Nephron progenitor cell (in vitro differentiated cells): ENCODE measurements at regions not wholly inside any gene's neighbourhood (a gene's known extent, or its start where the extent isn't known, plus 50 kb on each side); places are given as distances from the start of the nearest gene placed in this dataset.
A peak's percentile ranks its signal among the peaks of the same experiment; 100 is the strongest.
"Not testable (repeated sequence)": the region's sequence is repeated elsewhere in the genome, so short reads cannot be mapped to it uniquely, and the experiment has no call there.

Source experiments
- DNase-seq: peaks from one replicate; pipeline ENCODE4 v3.0.0; 2021
- H3K27ac Mint-ChIP-seq: 2 replicates; pipeline ENCODE4 v1.8.0; 2021; ENCODE audit warnings: mild to moderate bottlenecking, moderate library complexity, mixed read lengths
- H3K27me3 Mint-ChIP-seq: 2 replicates; pipeline ENCODE4 v1.8.0; 2021; ENCODE audit warnings: mild to moderate bottlenecking, low read depth, mixed read lengths; ENCODE audit not compliant: poor library complexity
- H3K36me3 Mint-ChIP-seq: 2 replicates; pipeline ENCODE4 v1.8.0; 2021; ENCODE audit warnings: low read depth, mixed read lengths
- H3K4me1 Mint-ChIP-seq: 2 replicates; pipeline ENCODE4 v1.8.0; 2021; ENCODE audit warnings: mixed read lengths
- H3K4me3 Mint-ChIP-seq: 2 replicates; pipeline ENCODE4 v1.8.0; 2021; ENCODE audit warnings: mild to moderate bottlenecking, moderate library complexity, mixed read lengths
- H3K9me3 Mint-ChIP-seq: 2 replicates; pipeline ENCODE4 v1.8.0; 2021; ENCODE audit warnings: mild to moderate bottlenecking, moderate library complexity, mixed read lengths
- TF ChIP-seq, protein P1 (sequence below): fragments of 200-600 bp; sonication (generic); IDR thresholded peaks from 2 replicates; pipeline ENCODE4 v1.5.0; 2021; ENCODE audit warnings: antibody characterized with exemption

DNA sequence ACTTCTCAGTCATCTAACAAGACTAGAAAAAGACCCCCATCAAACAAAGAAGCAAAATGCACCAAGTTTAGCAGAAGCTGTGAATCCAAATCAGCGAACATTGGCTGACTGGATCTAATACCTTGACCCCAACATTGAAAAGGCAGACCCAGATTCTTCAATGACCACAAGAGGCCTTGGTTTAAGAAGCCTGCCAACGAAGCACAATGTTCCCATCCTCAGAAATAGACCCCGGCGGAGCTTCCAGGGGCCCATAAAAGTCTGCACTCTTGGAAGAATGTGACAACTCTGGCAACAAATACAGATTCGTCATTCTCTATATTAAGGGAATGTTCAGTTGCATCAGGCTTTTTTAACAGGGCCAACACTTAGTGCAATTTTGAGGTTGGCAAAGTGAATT, 112.8 kb upstream of the BCL6 start:
- peaks cover 40% of the 10 kb centered on the region for H3K9me3 Mint-ChIP-seq
- H3K36me3 Mint-ChIP-seq, result peaks cover 19% of the 10 kb centered on the region
- H3K4me3 Mint-ChIP-seq, result no peak overlapping the region
- peaks cover 16% of the 10 kb centered on the region for H3K4me1 Mint-ChIP-seq
- H3K27me3 Mint-ChIP-seq, result peaks cover 7% of the 10 kb centered on the region
- H3K27ac Mint-ChIP-seq, result no peak overlapping the region
- no peak for DNase-seq
- TF ChIP-seq, protein P1, sequence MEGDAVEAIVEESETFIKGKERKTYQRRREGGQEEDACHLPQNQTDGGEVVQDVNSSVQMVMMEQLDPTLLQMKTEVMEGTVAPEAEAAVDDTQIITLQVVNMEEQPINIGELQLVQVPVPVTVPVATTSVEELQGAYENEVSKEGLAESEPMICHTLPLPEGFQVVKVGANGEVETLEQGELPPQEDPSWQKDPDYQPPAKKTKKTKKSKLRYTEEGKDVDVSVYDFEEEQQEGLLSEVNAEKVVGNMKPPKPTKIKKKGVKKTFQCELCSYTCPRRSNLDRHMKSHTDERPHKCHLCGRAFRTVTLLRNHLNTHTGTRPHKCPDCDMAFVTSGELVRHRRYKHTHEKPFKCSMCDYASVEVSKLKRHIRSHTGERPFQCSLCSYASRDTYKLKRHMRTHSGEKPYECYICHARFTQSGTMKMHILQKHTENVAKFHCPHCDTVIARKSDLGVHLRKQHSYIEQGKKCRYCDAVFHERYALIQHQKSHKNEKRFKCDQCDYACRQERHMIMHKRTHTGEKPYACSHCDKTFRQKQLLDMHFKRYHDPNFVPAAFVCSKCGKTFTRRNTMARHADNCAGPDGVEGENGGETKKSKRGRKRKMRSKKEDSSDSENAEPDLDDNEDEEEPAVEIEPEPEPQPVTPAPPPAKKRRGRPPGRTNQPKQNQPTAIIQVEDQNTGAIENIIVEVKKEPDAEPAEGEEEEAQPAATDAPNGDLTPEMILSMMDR, result no peak

DNA sequence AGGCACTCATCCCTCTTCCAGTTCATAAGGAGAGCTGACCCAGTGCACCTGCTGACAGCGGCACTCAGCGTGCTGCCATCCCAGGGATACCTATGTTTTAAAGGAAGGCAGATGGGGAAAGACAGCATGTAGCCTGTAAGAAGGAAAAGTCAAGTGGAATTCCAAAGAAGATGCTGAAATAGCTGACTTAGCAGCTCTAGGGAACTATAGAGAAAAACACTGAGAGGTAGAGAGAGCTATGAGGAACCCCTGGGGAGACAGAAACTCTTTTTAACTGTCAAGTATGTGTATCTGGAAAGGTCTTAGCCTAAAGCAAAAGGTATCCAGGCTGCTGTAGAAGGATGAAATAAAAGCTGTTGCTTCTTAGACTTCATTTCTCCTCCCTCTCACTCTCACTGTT, 113.4 kb upstream of the BCL6 start:
- Mint-ChIP-seq H3K27ac (no peak overlapping the region), H3K4me1 (peaks cover 16% of the 10 kb centered on the region), H3K9me3 (peaks cover 38% of the 10 kb centered on the region), H3K27me3 (peaks cover 7% of the 10 kb centered on the region), H3K4me3 (no peak overlapping the region), H3K36me3 (peaks cover 19% of the 10 kb centered on the region)
- no peak for DNase-seq
- TF ChIP-seq, protein P1, result no peak

DNA sequence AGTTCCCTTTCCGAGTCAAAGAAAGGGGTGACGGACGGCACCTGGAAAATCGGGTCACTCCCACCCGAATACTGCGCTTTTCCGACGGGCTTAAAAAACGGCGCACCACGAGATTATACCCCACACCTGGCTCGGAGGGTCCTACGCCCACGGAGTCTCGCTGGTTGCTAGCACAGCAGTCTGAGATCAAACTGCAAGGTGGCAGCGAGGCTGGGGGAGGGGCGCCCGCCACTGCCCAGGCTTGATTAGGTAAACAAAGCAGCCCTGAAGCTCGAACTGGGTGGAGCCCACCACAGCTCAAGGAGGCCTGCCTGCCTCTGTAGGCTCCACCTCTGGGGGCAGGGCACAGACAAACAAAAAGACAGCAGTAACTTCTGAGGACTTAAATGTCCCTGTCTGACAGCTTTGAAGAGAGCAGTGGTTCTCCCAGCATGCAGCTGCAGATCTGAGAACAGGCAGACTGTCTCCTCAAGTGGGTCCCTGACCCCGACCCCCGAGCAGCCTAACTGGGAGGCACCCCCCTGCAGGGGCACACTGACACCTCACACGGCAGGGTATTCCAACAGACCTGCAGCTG, 117.5 kb upstream of the BCL6 start:
- peak overlapping the region; percentile 72 for H3K27ac Mint-ChIP-seq
- H3K36me3 Mint-ChIP-seq, result peaks cover 19% of the 10 kb centered on the region
- peak; percentile 15 for DNase-seq
- H3K4me3 Mint-ChIP-seq, result peak overlapping the region; percentile 87
- H3K9me3 Mint-ChIP-seq, result peaks cover 50% of the 10 kb centered on the region
- H3K27me3 Mint-ChIP-seq, result not testable (repeated sequence)
- H3K4me1 Mint-ChIP-seq, result peaks cover 11% of the 10 kb centered on the region

DNA sequence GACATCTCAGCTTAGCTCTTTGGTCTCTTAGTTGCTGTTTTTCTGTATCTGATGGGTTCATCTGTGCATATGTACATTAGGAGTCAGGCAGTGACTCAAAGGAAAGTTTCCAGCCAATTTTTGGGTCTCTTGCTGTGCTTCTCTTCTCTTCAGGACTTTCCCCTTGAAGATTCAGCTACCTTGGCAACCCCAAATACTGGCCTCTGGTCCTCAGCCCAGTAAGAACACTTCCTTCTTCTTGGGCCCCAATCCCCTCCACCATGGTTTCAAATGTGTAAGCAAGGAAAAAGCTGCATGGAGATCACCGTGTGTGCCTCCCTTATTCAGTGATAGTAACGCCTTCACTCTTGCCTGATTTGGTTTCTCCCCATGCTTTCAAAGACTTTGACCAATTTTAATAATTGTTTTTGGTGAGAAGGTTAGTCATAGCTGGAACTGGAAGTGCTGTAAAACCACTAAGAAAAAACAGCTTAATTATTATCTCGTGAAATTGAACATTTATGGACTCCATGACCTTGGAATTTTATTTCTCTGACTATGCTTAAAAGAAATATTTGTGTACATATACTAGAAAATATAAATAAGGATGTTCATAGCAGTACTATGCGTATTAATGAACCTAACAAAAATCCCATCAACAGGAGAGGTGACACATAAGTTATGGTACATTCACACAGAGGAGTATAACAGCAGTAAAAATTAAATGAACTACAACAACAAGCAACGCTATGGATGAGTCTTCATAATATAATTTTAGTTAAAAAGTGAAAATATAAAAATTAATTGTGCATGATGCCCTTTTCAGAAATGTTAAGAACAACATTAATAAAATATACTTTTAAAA, 125.3 kb upstream of the BCL6 start:
- TF ChIP-seq, protein P1, result no peak
- Mint-ChIP-seq H3K27me3 (no peaks in the 10 kb centered on the region), H3K4me3 (no peak overlapping the region), H3K4me1 (no peaks in the 10 kb centered on the region), H3K36me3 (peaks cover 7% of the 10 kb centered on the region), H3K27ac (no peak overlapping the region), H3K9me3 (peaks cover 10% of the 10 kb centered on the region)
- no peak for DNase-seq

DNA sequence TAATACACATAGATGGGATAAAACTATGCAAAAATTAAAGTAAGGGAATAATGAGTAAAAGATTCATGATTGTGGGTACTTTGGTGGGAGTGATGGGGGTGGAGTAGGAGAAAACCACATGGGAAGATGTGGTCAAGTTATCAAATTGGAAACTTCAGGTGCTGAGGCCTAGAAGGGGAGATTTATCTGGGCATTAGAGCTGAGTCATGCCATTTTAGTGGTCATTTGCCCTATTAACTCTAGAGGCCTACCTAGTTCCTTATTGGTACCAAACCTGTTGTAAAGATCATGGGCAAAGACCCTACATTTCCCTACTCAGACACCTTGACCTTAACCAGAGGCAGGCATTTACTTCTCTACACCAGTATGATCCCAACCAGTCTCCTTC, 125.9 kb upstream of the BCL6 start:
- peaks cover 9% of the 10 kb centered on the region for H3K9me3 Mint-ChIP-seq
- peaks cover 7% of the 10 kb centered on the region for H3K36me3 Mint-ChIP-seq
- no peak overlapping the region for H3K4me3 Mint-ChIP-seq
- TF ChIP-seq, protein P1, result no peak
- no peaks in the 10 kb centered on the region for H3K27me3 Mint-ChIP-seq
- no peaks in the 10 kb centered on the region for H3K4me1 Mint-ChIP-seq
- H3K27ac Mint-ChIP-seq, result no peak overlapping the region
- no peak for DNase-seq

DNA sequence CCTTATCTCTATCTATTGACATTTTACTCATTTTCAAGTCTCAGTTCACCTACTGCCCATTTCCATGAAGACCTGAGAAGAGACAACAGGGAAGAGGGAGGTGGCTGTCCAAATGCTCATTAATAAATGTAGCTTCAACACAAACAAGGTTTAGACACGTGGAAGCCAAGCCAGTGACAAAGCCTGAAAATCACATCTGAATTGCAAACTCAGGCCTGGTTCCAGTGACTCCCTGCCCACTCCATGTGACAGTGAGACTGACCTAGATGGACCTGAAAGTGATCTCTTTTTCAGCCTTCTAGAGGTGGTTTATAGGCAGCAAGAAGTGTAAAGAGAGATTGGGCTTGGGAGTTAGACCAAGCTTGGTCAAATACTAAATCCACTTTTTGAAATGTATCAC, 126.6 kb upstream of the BCL6 start:
- peaks cover 7% of the 10 kb centered on the region for H3K36me3 Mint-ChIP-seq
- no peak overlapping the region for H3K27ac Mint-ChIP-seq
- TF ChIP-seq, protein P1, result no peak
- no peaks in the 10 kb centered on the region for H3K27me3 Mint-ChIP-seq
- H3K4me3 Mint-ChIP-seq, result no peak overlapping the region
- peaks cover 9% of the 10 kb centered on the region for H3K9me3 Mint-ChIP-seq
- no peak for DNase-seq
- no peaks in the 10 kb centered on the region for H3K4me1 Mint-ChIP-seq
